ENCODE measurements at regions not wholly inside any gene's neighbourhood (a gene's known extent, or its start where the extent isn't known, plus 50 kb on each side); places are given as distances from the start of the nearest gene placed in this dataset.

DNA sequence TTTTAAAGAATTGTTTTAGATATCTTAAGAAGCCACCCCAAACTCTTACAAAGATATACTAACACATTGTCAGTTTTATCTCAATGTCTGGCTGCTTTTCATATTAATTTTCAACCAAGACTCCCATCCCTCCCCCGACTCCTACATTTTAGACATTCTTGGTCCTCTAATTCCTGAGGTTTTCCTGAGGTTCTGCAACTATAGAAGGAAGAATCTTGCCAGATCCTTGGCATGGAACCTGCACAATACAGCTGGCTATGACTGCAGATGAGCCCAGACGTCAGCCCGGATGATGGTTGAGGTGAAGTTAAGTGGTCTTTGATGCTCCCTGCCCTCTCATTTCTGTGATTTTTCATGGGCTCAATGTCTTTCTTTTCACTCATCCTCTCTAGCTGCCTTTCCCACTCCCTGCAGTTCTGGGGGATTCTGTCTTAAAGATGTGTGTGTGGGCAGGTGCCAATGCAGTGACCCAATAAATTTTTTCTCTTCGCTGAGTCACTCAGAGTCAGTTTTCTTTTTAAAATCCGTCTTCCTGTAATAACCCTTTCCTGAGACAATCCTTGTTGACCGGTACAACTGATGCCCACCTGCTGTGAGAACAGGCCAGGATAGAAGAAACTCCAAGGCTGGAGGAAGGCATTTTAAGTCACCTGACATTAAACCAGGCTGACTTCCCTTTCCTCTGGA, 237.8 kb upstream of the GAS1 start:
- no peak for DNase-seq (ENCODE audit: low read depth, low spot score)
- H3K27ac ChIP-seq (ENCODE audit: control insufficient read depth, insufficient read depth, low read length): no peak overlapping the region
- no peaks in the 10 kb centered on the region for H3K79me2 ChIP-seq (ENCODE audit: control insufficient read depth, insufficient read depth, low read length)
- no peak for FAIRE-seq
- H3K9me1 ChIP-seq (ENCODE audit: control insufficient read depth, extremely low read depth, insufficient read depth, low read length): peaks cover 3% of the 10 kb centered on the region
- H3K9ac ChIP-seq (ENCODE audit: control insufficient read depth, extremely low read depth, insufficient read depth, low read length): no peak overlapping the region
- no peaks in the 10 kb centered on the region for H3K27me3 ChIP-seq (ENCODE audit: control insufficient read depth, extremely low read depth, insufficient read depth, low read length)
- H3K4me1 ChIP-seq (ENCODE audit: control insufficient read depth, extremely low read depth, insufficient read depth, low read length): peaks cover 10% of the 10 kb centered on the region
- dilution Hi-C loops (cut with MboI; ENCODE audit: extremely low pct_ligation_motif_present, low sequenced_read_pairs): no loop called here
- H3K4me3 ChIP-seq (ENCODE audit: control insufficient read depth in 2 of 3, extremely low read depth in 1 of 3, insufficient read depth in 2 of 3, low read depth in 1 of 3, low read length in 3 of 3): no peak overlapping the region
- H3K9me3 ChIP-seq (ENCODE audit: control insufficient read depth, low read depth, low read length): no peaks in the 10 kb centered on the region
- no peaks in the 10 kb centered on the region for H3K36me3 ChIP-seq (ENCODE audit: control insufficient read depth in 2 of 2, extremely low read depth in 1 of 2, insufficient read depth in 2 of 2, low read length in 2 of 2)
- no peak overlapping the region for H3K4me2 ChIP-seq (ENCODE audit: control insufficient read depth, extremely low read depth, insufficient read depth, low read depth, low read length)
- H2AFZ ChIP-seq (ENCODE audit: control insufficient read depth, low read length): no peak overlapping the region
- TF ChIP-seq, protein P1, sequence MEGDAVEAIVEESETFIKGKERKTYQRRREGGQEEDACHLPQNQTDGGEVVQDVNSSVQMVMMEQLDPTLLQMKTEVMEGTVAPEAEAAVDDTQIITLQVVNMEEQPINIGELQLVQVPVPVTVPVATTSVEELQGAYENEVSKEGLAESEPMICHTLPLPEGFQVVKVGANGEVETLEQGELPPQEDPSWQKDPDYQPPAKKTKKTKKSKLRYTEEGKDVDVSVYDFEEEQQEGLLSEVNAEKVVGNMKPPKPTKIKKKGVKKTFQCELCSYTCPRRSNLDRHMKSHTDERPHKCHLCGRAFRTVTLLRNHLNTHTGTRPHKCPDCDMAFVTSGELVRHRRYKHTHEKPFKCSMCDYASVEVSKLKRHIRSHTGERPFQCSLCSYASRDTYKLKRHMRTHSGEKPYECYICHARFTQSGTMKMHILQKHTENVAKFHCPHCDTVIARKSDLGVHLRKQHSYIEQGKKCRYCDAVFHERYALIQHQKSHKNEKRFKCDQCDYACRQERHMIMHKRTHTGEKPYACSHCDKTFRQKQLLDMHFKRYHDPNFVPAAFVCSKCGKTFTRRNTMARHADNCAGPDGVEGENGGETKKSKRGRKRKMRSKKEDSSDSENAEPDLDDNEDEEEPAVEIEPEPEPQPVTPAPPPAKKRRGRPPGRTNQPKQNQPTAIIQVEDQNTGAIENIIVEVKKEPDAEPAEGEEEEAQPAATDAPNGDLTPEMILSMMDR (optimal IDR thresholded peaks at IDR 0.05 in 1 of 3, IDR thresholded peaks at IDR 0.05 in 1 of 3, conservative IDR thresholded peaks at IDR 0.05 in 1 of 3; ENCODE audit: extremely low read depth in 1 of 3, insufficient read depth in 2 of 3, low read length in 3 of 3): no peak
- TF ChIP-seq EZH2 (IDR thresholded peaks at IDR 0.05; ENCODE audit: low read length): no peak
- no peaks in the 10 kb centered on the region for H4K20me1 ChIP-seq (ENCODE audit: control insufficient read depth, extremely low read depth, insufficient read depth, low read length)

DNA sequence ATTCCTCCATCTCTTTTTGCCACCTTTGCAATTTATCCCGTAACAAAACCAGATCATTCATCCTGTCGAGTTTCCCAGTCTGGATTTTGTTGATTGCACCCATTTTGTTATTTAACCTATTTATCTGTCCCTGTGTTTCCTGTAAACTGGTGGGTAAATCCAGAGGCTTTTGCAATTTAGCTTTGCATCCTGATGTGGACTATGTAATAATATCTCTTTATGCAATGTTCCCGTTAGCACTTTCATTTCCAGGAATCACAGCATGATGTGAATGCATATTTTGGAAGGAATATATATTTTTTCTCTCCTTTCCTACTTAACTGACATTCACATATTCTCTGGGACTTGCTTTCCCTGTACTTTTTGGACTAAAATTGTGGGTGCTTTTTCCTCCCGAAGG, 240.3 kb upstream of the GAS1 start:
- H4K20me1 ChIP-seq (ENCODE audit: control insufficient read depth, extremely low read depth, insufficient read depth, low read length): no peaks in the 10 kb centered on the region
- no peaks in the 10 kb centered on the region for H3K9me3 ChIP-seq (ENCODE audit: control insufficient read depth, low read depth, low read length)
- H3K4me1 ChIP-seq (ENCODE audit: control insufficient read depth, extremely low read depth, insufficient read depth, low read length): no peaks in the 10 kb centered on the region
- H2AFZ ChIP-seq (ENCODE audit: control insufficient read depth, low read length): no peak overlapping the region
- no peak overlapping the region for H3K27ac ChIP-seq (ENCODE audit: control insufficient read depth, insufficient read depth, low read length)
- no peak for TF ChIP-seq EZH2 (IDR thresholded peaks at IDR 0.05; ENCODE audit: low read length)
- TF ChIP-seq, protein P1 (optimal IDR thresholded peaks at IDR 0.05 in 1 of 3, IDR thresholded peaks at IDR 0.05 in 1 of 3, conservative IDR thresholded peaks at IDR 0.05 in 1 of 3; ENCODE audit: extremely low read depth in 1 of 3, insufficient read depth in 2 of 3, low read length in 3 of 3): no peak
- no peak overlapping the region for H3K9ac ChIP-seq (ENCODE audit: control insufficient read depth, extremely low read depth, insufficient read depth, low read length)
- dilution Hi-C loops (cut with MboI; ENCODE audit: extremely low pct_ligation_motif_present, low sequenced_read_pairs): no loop called here
- no peaks in the 10 kb centered on the region for H3K36me3 ChIP-seq (ENCODE audit: control insufficient read depth in 2 of 2, extremely low read depth in 1 of 2, insufficient read depth in 2 of 2, low read length in 2 of 2)
- no peaks in the 10 kb centered on the region for H3K9me1 ChIP-seq (ENCODE audit: control insufficient read depth, extremely low read depth, insufficient read depth, low read length)
- no peak for FAIRE-seq
- DNase-seq (ENCODE audit: low read depth, low spot score): no peak
- H3K79me2 ChIP-seq (ENCODE audit: control insufficient read depth, insufficient read depth, low read length): no peaks in the 10 kb centered on the region
- H3K4me2 ChIP-seq (ENCODE audit: control insufficient read depth, extremely low read depth, insufficient read depth, low read depth, low read length): no peak overlapping the region
- H3K27me3 ChIP-seq (ENCODE audit: control insufficient read depth, extremely low read depth, insufficient read depth, low read length): no peaks in the 10 kb centered on the region
- no peak overlapping the region for H3K4me3 ChIP-seq (ENCODE audit: control insufficient read depth in 2 of 3, extremely low read depth in 1 of 3, insufficient read depth in 2 of 3, low read depth in 1 of 3, low read length in 3 of 3)
